HG02981 (cell line): ENCODE measurements at regions not wholly inside any gene's neighbourhood (a gene's known extent, or its start where the extent isn't known, plus 50 kb on each side); places are given as distances from the start of the nearest gene placed in this dataset.
A peak's percentile ranks its signal among the peaks of the same experiment; 100 is the strongest.

ENCODE experiments used
- ATAC-seq: cut with Tn5 transposase; IDR thresholded peaks from one replicate; pipeline ENCODE4 v1.9.1; 2021; ENCODE audit warnings: mild to moderate bottlenecking, moderate library complexity; ENCODE audit not compliant: unreplicated experiment

GRCh38 chr7:85614684-85615083 is 427.8 kb upstream of the SEMA3D start:
- no peak for ATAC-seq

DNA sequence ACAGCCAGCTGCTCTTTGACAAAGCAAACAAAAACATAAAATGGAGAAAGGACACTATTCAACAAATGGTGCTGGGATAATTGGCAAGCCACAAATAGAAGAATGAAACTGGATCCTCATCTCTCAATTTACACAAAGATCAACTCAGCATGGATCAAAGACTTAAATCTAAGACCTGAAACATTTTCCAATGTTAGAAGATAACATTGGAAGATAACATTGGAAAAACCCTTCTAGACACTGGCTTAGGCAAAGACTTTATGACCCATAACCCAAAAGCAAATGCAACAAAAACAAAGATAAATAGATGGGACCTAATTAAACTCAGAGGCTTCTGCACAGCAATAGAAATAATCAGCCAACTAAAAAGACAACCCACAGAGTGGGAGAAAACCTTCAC is 425.7 kb upstream of the SEMA3D start:
- no peak for ATAC-seq

GRCh38 chr7:85608804-85609203 is 421.9 kb upstream of the SEMA3D start:
- no peak for ATAC-seq

DNA sequence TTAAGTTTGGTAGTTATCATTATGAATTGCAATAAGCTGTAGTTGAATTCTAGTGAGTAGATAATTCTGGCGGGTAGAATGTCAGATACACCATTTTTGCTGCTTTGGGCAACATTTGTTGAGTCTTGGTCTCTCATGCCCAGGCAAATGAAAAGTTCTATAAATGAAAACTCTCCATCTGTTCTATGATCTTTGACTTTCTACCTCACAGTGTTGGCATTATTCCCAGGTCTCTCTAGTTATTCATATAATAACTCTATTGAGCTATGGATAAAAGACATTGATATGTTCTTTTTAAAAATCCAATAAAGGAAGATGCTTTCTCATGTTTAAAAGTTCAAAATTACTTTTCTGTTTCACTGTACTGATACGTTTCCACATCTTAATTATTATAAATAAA is 415.3 kb upstream of the SEMA3D start:
- ATAC-seq = no peak

DNA sequence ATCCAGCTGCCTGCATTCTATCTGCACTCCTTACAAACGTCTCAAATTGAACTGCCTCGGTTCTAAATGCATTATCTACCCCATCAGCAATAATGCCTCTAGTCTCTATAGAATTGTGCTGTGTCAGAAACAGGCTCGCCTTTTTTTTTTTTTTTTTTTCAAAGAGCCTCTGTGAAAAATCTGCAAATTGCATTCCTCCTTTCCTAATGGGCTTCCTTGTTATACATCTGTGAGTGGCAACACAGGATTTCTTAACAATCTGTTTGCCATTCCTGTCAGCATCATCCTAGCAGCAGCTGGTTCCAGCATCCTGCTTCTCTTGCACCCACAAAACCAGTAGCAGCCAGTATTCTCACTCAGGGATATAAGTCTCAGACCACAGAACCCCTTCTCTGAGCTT is 413.5 kb upstream of the SEMA3D start:
- no peak for ATAC-seq

- ATAC-seq = no peak
These were observed 410.0 kb upstream of the SEMA3D start for GRCh38 chr7:85596827-85597226.

GRCh38 chr7:85595750-85596178 is 408.9 kb upstream of the SEMA3D start:
- no peak for ATAC-seq

GRCh38 chr7:85593355-85593754 is 406.5 kb upstream of the SEMA3D start:
- no peak for ATAC-seq

DNA sequence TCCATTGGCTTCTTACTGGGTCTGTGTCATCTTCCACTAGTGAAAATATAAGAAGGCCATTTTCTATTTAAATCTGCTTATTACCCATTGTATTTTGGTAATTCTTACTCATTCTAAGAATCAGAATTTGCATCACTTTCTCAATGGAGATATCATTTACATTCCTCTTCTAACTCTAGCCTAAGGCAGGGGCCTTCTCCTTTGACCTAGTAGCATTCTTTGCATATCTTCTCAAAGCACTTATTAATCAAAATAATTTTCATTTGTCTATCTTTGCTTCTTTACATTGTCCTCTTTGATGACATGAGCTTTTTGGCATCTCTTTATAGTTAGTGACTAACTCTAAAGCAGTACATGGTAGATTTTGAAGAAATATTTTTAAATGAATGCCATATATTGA is 400.9 kb upstream of the SEMA3D start:
- no peak for ATAC-seq

- no peak for ATAC-seq
These were observed 399.2 kb upstream of the SEMA3D start for GRCh38 chr7:85586091-85586490.

- ATAC-seq = no peak
These were observed 396.5 kb upstream of the SEMA3D start for GRCh38 chr7:85583131-85583953.

GRCh38 chr7:85573844-85574243 is 387.0 kb upstream of the SEMA3D start:
- no peak for ATAC-seq

- no peak for ATAC-seq
These were observed 386.5 kb upstream of the SEMA3D start for GRCh38 chr7:85573346-85573745.

DNA sequence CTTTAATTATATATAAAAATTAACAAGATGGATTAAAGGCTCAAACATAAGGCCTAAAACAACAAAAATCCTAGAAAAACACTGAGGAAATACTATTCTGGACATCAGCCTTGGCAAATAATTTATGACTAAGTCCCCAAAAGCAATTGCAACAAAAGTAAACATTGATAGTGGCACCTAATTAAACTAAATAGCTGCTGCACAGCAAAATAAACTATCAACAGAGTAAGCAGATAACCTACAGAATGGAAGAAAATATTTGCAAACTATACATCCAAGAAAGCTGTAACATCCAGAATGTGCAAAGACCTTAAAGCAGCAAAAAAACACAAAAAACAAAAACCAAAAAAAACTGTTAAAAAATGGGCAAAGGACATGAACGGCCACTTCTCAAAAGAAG is 384.0 kb upstream of the SEMA3D start:
- ATAC-seq = no peak

GRCh38 chr7:85567983-85568382 is 381.1 kb upstream of the SEMA3D start:
- no peak for ATAC-seq

DNA sequence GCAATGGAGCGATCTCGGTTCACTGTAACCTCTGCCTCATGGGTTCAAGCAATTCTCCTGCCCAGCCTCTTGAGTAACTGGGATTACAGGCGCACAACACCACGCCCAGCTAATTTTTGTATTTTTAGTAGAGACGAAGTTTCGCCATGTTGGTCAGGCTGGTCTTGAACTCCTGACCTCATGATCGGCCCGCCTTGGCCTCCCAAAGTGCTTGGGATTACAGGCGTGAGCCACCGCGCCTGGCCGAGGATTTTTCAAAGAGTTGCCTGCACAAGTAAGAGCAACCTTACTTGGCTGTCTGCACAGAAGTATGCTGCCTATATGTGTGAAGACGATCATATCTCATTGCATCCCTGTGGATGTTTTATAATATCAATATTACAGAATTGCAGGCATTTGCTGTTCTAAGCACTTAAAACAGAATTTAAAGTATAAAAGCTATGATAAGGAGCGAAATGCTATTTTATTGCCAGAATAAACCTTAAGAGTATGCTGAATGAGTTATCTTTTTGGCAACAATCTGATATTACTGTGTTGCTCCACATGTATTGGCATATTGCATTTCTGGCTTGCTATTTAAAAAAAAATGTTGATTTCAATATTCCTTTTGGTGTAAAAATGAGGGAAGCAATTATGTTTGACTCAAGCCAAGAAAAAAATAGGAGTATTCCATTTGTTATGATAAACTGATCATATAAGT is 379.4 kb upstream of the SEMA3D start:
- ATAC-seq = no peak

DNA sequence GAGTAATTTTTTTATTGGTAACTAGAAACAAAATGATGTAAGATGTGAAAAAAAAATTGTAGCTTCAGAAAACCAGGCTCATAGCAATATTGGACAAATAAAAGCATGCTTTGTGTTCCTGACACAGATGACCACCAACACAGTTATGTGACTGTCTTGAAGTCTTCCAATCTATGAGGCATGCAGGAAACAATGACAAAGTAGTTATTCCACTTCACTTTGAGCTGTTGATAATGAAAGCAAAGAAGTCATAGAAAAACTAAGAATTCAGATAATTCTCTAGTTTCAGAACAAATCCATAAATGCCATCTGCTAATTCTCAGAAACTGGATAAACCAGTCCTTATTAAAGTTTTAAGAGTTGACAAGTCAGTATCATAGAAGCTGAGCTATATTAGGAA is 378.4 kb upstream of the SEMA3D start:
- ATAC-seq = no peak

DNA sequence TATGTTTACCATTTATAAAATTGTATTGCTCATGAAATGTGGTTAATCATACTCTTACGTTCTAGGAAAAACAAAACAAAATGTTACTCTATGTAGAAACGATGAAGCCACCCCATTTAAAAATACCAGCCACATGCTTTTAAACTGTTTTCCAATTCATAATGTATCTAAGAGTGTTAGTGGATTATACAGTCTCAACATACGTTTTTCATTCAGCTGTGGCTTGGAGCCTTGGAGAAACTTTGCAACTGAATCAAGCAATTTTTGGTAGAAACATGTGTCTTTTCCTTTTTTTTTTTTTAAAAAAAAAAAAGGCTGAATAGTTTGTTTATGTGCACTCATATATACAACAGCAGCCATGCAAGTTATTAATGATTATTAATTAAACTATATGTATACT is 378.0 kb upstream of the SEMA3D start:
- ATAC-seq = no peak

DNA sequence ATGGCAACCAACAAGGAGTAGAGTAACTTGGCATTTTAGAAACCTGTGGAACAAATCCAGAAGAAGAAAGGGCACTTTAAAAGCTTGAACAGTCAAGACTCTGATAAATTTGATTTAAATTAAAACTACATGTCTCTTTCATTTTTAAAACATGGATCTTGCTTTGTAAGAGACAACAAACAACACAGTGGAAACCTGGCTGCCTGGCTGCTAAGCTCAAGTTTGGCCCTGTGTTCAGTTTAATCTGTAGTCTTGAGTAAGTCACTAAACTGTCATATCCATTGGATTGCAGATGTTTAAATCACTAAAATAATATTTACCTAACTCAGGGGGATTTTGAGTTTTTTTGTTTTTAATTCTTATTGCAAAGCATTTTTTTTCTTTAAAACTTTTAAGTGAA is 374.9 kb upstream of the SEMA3D start:
- no peak for ATAC-seq

GRCh38 chr7:85554236-85555178 is 367.7 kb upstream of the SEMA3D start:
- peak; percentile 77 for ATAC-seq

DNA sequence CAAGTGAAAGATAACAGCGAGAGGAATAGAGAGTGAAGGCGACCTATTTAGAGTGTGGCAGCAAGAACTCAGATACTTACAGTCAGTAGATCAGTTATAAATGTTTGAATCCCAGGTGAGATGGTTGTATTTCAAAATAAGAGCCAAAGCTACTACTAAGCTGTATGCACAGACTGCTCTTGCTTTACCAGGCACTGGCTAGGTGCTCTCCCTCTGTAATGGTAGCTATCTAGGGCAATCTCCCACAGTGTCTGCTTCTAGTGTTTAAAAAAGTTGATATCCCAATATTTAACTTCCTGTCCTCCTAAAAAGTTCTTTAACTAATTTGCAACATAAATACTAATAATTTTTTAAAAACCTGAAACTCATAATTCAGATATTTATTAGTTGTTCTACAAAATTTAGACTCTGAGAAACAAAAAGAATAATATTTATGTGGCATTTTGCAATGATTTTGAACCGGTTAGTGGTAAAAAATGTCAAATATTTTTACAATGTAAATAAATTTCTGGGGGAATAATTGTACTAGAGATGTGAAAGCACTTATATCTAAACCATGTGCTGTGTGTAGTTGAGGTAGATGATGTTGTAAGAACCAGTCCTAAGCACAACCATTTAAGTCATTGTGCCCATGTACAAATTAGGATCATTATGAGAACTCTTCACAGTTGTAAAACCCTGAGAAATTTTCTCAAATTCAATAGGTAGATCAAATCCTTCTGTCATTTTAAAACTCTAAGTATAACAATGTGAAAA is 349.3 kb upstream of the SEMA3D start:
- ATAC-seq = no peak
